ENCODE measurements at regions not wholly inside any gene's neighbourhood (a gene's known extent, or its start where the extent isn't known, plus 50 kb on each side); places are given as distances from the start of the nearest gene placed in this dataset.

GRCh38 chrX:27890611-27891010 lies 82.8 kb downstream of the MAGEB10 start:
- no peak overlapping the region for H4K5ac ChIP-seq (ENCODE audit: insufficient read length, low read depth, low read length)
- H3K23ac ChIP-seq (ENCODE audit: insufficient read length): no peak overlapping the region
- 0 out of 2 replicates have a peak, but pooled peaks have one; percentile 27 for TF ChIP-seq MAFK (IDR thresholded peaks at IDR 0.05; ENCODE audit: low read depth, low read length)
- peak; percentile 62 for TF ChIP-seq BACH1 (IDR thresholded peaks at IDR 0.05; ENCODE audit: low read length)
- TF ChIP-seq CREB1 (IDR thresholded peaks at IDR 0.05): no peak
- no peak for TF ChIP-seq RXRA (IDR thresholded peaks at IDR 0.05; ENCODE audit: insufficient read depth, low read depth, low read length)
- TF ChIP-seq CBX5 (IDR thresholded peaks at IDR 0.05; ENCODE audit: low read depth, low read length): no peak
- no peak for TF ChIP-seq SRF (IDR thresholded peaks at IDR 0.05; ENCODE audit: low read depth, low read length)
- no peak overlapping the region for H3K4me3 ChIP-seq (ENCODE audit: extremely low read depth in 1 of 4, insufficient read depth in 2 of 4, low read depth in 3 of 4, low read length in 4 of 4)
- no peaks in the 10 kb centered on the region for H3K79me2 ChIP-seq (ENCODE audit: control insufficient read depth in 1 of 2, insufficient read depth in 2 of 2, low read length in 2 of 2)
- no peak overlapping the region for H3K27ac ChIP-seq (ENCODE audit: low read depth, low read length)
- no peak overlapping the region for H3K9ac ChIP-seq (replicated peaks in 1 of 4; ENCODE audit: extremely low read depth in 1 of 4, low read depth in 3 of 4, low read length in 3 of 4)
- no peaks in the 10 kb centered on the region for H3K23me2 ChIP-seq (ENCODE audit: low read depth, low read length)
- H3K4me2 ChIP-seq (ENCODE audit: insufficient read depth in 1 of 2, low read depth in 2 of 2, low read length in 2 of 2): no peak overlapping the region
- no peak overlapping the region for H2BK20ac ChIP-seq (ENCODE audit: low read length)
- no peak overlapping the region for H3K56ac ChIP-seq (replicated peaks; ENCODE audit: insufficient read length, low read depth, low read length)
- ChIA-PET POLR2A (ENCODE audit: partially characterized antibody) (no interaction called here), CTCF (ENCODE audit: partially characterized antibody) (no interaction called here)
- no peak overlapping the region for H2AFZ ChIP-seq (ENCODE audit: low read length)
- no peak overlapping the region for H2AK5ac ChIP-seq (ENCODE audit: low read depth, low read length)
- no peaks in the 10 kb centered on the region for H4K20me1 ChIP-seq (replicated peaks in 1 of 2; ENCODE audit: control insufficient read depth in 1 of 2, insufficient read depth in 2 of 2, low read length in 2 of 2)
- H3K79me1 ChIP-seq (ENCODE audit: low read depth, low read length): no peaks in the 10 kb centered on the region
- H2BK5ac ChIP-seq (ENCODE audit: low read depth, low read length): no peak overlapping the region
- H2BK15ac ChIP-seq (ENCODE audit: low read length): no peak overlapping the region
- no peaks in the 10 kb centered on the region for H3K9me3 ChIP-seq (ENCODE audit: insufficient read depth in 2 of 2, low read depth in 1 of 2, low read length in 1 of 2)
- H3K14ac ChIP-seq (ENCODE audit: insufficient read length): no peak overlapping the region
- WGBS, 2 experiments (ENCODE audit: extremely low coverage in 1 of 2, insufficient coverage in 1 of 2, insufficient read length in 1 of 2, insufficient replicate concordance in 2 of 2, low coverage in 1 of 2, low lambda C conversion rate in 2 of 2, missing lambda C conversion rate in 1 of 2): 86% methylated on average over 1 of the region's 1 CpG; no CpG with 5 or more reads in 1 of the 2 experiments
- DNase-seq (ENCODE audit: low read depth in 1 of 2, low spot score in 2 of 2) (no peak), FAIRE-seq (no peak)
- H3K18ac ChIP-seq (ENCODE audit: extremely low read depth, low read length): no peak overlapping the region
- H2BK12ac ChIP-seq (ENCODE audit: low read depth, low read length): no peak overlapping the region
- no peak overlapping the region for H2BK120ac ChIP-seq (replicated peaks; ENCODE audit: low read depth, low read length)
- H3K4ac ChIP-seq (replicated peaks; ENCODE audit: insufficient read length, low read depth, low read length): no peak overlapping the region
- H3K36me3 ChIP-seq (ENCODE audit: control insufficient read depth in 2 of 4, insufficient read depth in 4 of 4, low read length in 3 of 4): no peaks in the 10 kb centered on the region
- H3K27me3 ChIP-seq (replicated peaks in 1 of 4; ENCODE audit: control insufficient read depth in 3 of 4, extremely low read depth in 1 of 4, insufficient read depth in 3 of 4, low read length in 3 of 4): no peaks in the 10 kb centered on the region
- H3K4me1 ChIP-seq (replicated peaks in 1 of 4; ENCODE audit: control insufficient read depth in 3 of 4, insufficient read depth in 4 of 4, low read length in 3 of 4): no peaks in the 10 kb centered on the region
- H4K91ac ChIP-seq (replicated peaks; ENCODE audit: insufficient read length, low read length): no peak overlapping the region
- no peak overlapping the region for H4K8ac ChIP-seq (ENCODE audit: extremely low read depth, insufficient read depth, low read length)

All from H1 (cell line).